OCI-LY1 (cell line): ENCODE measurements at regions not wholly inside any gene's neighbourhood (a gene's known extent, or its start where the extent isn't known, plus 50 kb on each side); places are given as distances from the start of the nearest gene placed in this dataset.

Source experiments
- H2AFZ ChIP-seq: fragments of 200-600 bp; sonication (generic), shearing (Covaris generic); 2 replicates; pipeline ENCODE4 v1.6.0; 2014; ENCODE audit warnings: antibody characterized with exemption, mild to moderate bottlenecking, low read length
- H3F3A ChIP-seq: fragments of 200-600 bp; sonication (generic), shearing (Covaris generic); 2 replicates; pipeline ENCODE4 v1.6.0; 2014; ENCODE audit warnings: mild to moderate bottlenecking, antibody characterized with exemption, low read length, moderate library complexity; ENCODE audit not compliant: insufficient read depth
- H3K27ac ChIP-seq: fragments of 200-600 bp; sonication (generic); 2 replicates; pipeline ENCODE4 v1.5.1; 2014; ENCODE audit warnings: low read length, mixed run types, mild to moderate bottlenecking, low read depth; ENCODE audit not compliant: poor library complexity, severe bottlenecking
- H3K27me3 ChIP-seq: fragments of 200-600 bp; sonication (generic); 2 replicates; pipeline ENCODE4 v1.6.0; 2014; ENCODE audit warnings: antibody characterized with exemption, mild to moderate bottlenecking, low read length, moderate library complexity; ENCODE audit not compliant: insufficient read depth
- H3K36me3 ChIP-seq: fragments of 200-600 bp; sonication (generic); 2 replicates; pipeline ENCODE4 v1.6.1; 2014; ENCODE audit warnings: mild to moderate bottlenecking, antibody characterized with exemption, low read length, moderate library complexity, mixed read lengths; ENCODE audit not compliant: insufficient read depth
- H3K4me1 ChIP-seq: fragments of 200-600 bp; sonication (generic); 2 replicates; pipeline ENCODE4 v1.5.1; 2014; ENCODE audit warnings: mild to moderate bottlenecking, low read length, moderate library complexity; ENCODE audit not compliant: insufficient read depth, severe bottlenecking
- H3K4me2 ChIP-seq: fragments of 200-600 bp; sonication (generic), shearing (Covaris generic); 2 replicates; pipeline ENCODE4 v1.6.1; 2014; ENCODE audit warnings: low read length
- H3K4me3 ChIP-seq: fragments of 200-600 bp; sonication (generic); 2 replicates; pipeline ENCODE4 v1.5.1; 2014; ENCODE audit warnings: low read length, low read depth, mild to moderate bottlenecking, mixed read lengths; ENCODE audit not compliant: poor library complexity, severe bottlenecking
- H3K79me2 ChIP-seq: fragments of 200-600 bp; shearing (Covaris generic); 2 replicates; pipeline ENCODE4 v1.6.1; 2016; ENCODE audit warnings: mixed run types, low read length, mixed read lengths; ENCODE audit not compliant: insufficient read depth
- H3K9ac ChIP-seq: fragments of 200-600 bp; sonication (generic), shearing (Covaris generic); 2 replicates; pipeline ENCODE4 v1.6.1; 2014; ENCODE audit warnings: mild to moderate bottlenecking, low read length, mixed read lengths
- H3K9me2 ChIP-seq: fragments of 200-600 bp; sonication (generic), shearing (Covaris generic); 2 replicates; pipeline ENCODE4 v1.6.1; 2014; ENCODE audit warnings: low read depth, mild to moderate bottlenecking, low read length, mixed read lengths
- H3K9me3 ChIP-seq: fragments of 200-600 bp; shearing (Covaris generic); 2 replicates; pipeline ENCODE4 v1.6.1; 2014; ENCODE audit warnings: low read length, mixed read lengths
- H4K20me1 ChIP-seq: fragments of 200-600 bp; sonication (generic), shearing (Covaris generic); 2 replicates; pipeline ENCODE4 v1.6.0; 2016; ENCODE audit warnings: mild to moderate bottlenecking, low read length; ENCODE audit not compliant: insufficient read depth
- EZH2 ChIP-seq: fragments of 200-600 bp; sonication (generic), shearing (Covaris generic); IDR thresholded peaks from 2 replicates; pipeline ENCODE4 v1.8.0; 2017; ENCODE audit warnings: borderline replicate concordance, mixed run types, mild to moderate bottlenecking, antibody characterized with exemption, low read length, moderate library complexity, mixed read lengths
- TF ChIP-seq, protein P1 (sequence below): fragments of 200-600 bp; sonication (generic), shearing (Covaris generic); IDR thresholded peaks from 2 replicates; pipeline ENCODE4 v1.5.1; 2017; ENCODE audit warnings: mild to moderate bottlenecking, antibody characterized with exemption, low read length, moderate library complexity, mixed read lengths

DNA sequence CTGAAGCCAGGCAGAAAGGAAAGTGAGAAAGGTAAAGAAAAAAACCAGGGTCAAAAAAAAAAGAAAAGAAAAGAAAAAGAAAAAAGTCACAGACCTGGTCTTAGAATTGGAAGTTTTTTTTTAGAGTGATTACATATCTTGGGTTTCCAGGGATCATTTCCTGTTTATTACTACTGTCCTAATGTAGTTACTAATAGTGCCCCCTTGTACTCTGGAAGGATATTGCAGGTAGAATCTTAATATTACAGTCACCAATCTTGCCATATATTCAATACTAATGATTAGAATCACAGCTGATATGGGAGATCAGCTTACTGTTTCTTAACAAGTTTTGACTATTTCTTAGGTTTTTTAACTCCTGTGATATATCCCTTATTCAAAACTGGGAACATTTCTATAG is 543.2 kb upstream of the CDH6 start:
- no peaks in the 10 kb centered on the region for H3K4me1 ChIP-seq
- H4K20me1 ChIP-seq = no peaks in the 10 kb centered on the region
- no peaks in the 10 kb centered on the region for H3K9me3 ChIP-seq
- no peak overlapping the region for H3K27ac ChIP-seq
- H2AFZ ChIP-seq = no peak overlapping the region
- H3K9ac ChIP-seq = no peak overlapping the region
- no peak overlapping the region for H3K4me2 ChIP-seq
- no peak overlapping the region for H3K4me3 ChIP-seq
- H3K36me3 ChIP-seq = no peaks in the 10 kb centered on the region
- H3K9me2 ChIP-seq = no peaks in the 10 kb centered on the region
- no peaks in the 10 kb centered on the region for H3K79me2 ChIP-seq
- TF ChIP-seq EZH2 = no peak
- TF ChIP-seq, protein P1, sequence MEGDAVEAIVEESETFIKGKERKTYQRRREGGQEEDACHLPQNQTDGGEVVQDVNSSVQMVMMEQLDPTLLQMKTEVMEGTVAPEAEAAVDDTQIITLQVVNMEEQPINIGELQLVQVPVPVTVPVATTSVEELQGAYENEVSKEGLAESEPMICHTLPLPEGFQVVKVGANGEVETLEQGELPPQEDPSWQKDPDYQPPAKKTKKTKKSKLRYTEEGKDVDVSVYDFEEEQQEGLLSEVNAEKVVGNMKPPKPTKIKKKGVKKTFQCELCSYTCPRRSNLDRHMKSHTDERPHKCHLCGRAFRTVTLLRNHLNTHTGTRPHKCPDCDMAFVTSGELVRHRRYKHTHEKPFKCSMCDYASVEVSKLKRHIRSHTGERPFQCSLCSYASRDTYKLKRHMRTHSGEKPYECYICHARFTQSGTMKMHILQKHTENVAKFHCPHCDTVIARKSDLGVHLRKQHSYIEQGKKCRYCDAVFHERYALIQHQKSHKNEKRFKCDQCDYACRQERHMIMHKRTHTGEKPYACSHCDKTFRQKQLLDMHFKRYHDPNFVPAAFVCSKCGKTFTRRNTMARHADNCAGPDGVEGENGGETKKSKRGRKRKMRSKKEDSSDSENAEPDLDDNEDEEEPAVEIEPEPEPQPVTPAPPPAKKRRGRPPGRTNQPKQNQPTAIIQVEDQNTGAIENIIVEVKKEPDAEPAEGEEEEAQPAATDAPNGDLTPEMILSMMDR = peak; percentile 10; the same call in 1 of the 2 replicates
- no peaks in the 10 kb centered on the region for H3F3A ChIP-seq
- no peaks in the 10 kb centered on the region for H3K27me3 ChIP-seq

DNA sequence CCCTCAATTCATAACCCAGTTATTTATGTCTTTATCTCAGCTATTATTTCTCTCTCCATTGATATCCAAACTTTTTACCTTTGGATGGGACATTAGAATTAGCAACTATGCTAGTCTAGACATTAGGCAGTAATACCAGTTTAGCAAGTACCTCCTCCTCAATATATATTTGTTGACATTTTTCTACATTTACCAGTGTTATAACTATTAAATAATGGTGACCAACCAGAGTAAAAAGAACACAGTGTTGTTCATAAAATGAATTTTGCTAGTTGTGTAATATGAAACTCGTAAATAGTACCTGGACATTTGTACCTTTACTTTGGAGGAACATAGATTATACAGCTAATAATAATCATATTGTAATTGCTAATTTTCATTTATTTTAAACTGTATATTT is 554.6 kb upstream of the CDH6 start:
- Histone ChIP-seq H3K79me2 (no peaks in the 10 kb centered on the region), H3K27ac (no peak overlapping the region), H3F3A (no peaks in the 10 kb centered on the region), H3K36me3 (no peaks in the 10 kb centered on the region), H3K4me1 (no peaks in the 10 kb centered on the region), H3K4me3 (no peak overlapping the region), H2AFZ (no peak overlapping the region), H3K27me3 (no peaks in the 10 kb centered on the region), H3K9me2 (no peaks in the 10 kb centered on the region), H4K20me1 (no peaks in the 10 kb centered on the region), H3K9me3 (no peaks in the 10 kb centered on the region), H3K9ac (no peak overlapping the region), H3K4me2 (no peak overlapping the region)
- TF ChIP-seq, protein P1 = no peak
- no peak for TF ChIP-seq EZH2

DNA sequence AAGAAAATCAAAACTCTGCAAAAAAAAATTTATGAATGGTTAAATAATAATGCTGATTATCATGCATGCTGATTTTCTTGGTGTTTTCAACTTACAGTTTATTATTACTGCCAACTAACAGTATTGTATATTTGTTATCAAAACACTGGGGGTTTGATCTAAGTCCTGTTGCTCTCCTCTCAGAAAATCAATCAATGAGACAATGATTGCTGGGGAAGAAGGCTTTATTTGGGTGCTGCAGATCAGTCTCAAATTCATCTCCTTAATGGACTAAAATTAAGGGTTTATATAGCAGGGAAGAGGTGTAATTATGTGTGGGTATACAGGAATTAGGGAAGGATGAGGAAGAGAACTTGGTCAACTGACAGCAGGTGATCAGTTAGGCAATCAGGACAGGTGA is 565.5 kb upstream of the CDH6 start:
- Histone ChIP-seq H3K4me2 (no peak overlapping the region), H4K20me1 (no peaks in the 10 kb centered on the region), H3K27ac (no peak overlapping the region), H3K36me3 (no peaks in the 10 kb centered on the region), H3K27me3 (no peaks in the 10 kb centered on the region), H2AFZ (no peak overlapping the region), H3K9ac (no peak overlapping the region), H3F3A (no peaks in the 10 kb centered on the region), H3K9me3 (no peaks in the 10 kb centered on the region), H3K79me2 (no peaks in the 10 kb centered on the region), H3K9me2 (no peaks in the 10 kb centered on the region), H3K4me3 (no peak overlapping the region), H3K4me1 (no peaks in the 10 kb centered on the region)
- TF ChIP-seq, protein P1 = no peak
- TF ChIP-seq EZH2 = no peak
